SIG-M5 treated with dmso at 0.1 percent for 504 hours (cell line): ENCODE measurements at regions not wholly inside any gene's neighbourhood (a gene's known extent, or its start where the extent isn't known, plus 50 kb on each side); places are given as distances from the start of the nearest gene placed in this dataset.

Source experiments
- DNase-seq: peaks from one replicate; lab custom pipeline; 2025; ENCODE audit not compliant: unreplicated experiment; lab: John Stamatoyannopoulos, UW

DNA sequence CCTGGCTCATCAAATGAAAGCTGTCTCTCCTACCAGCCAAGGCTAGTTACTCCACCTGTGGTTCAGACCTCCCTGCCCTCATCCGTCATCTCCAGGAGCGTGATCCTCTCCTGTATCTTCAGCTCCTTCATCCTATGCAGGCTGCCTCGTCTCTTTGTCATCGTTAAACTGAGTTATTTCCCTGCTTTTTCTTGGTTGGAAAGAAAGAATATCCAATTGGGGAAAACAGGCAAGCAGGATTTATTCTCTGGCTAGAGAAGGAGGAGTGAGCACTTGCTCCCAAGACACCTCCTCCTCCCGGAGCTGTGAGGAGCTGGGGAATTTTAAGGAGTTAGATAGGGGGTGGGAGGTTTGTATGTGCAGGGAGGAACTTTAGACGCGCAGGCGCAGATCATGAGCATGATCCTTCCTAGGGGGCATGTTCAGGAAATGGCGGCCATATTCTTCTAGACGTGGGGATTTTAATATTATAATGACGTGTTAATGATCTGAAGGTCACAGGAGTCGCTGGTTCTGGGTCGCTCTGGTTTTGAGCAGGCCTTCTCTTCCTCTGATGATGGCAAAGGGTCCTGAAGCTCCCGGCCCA is 156.4 kb upstream of the KL start:
- DNase-seq: no peak

DNA sequence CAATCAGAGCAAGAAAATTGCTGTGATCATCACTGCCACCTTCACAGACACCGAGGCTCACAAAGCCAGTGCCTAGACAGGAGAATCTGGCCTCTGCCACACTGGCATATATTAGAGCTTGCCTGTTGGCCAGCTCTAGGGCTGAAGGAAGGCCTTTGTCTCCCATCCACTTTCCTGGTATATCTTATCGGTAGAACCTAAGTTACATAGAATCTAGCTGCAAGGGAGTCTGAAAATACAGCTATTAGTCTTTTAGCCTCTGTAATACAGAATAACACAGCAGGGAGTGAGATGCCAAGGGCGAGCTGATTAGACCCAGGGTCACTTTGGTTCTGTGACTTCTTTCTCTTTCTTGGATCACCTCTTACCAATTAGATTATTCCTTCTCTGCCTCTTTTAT is 154.9 kb upstream of the KL start:
- no peak for DNase-seq

DNA sequence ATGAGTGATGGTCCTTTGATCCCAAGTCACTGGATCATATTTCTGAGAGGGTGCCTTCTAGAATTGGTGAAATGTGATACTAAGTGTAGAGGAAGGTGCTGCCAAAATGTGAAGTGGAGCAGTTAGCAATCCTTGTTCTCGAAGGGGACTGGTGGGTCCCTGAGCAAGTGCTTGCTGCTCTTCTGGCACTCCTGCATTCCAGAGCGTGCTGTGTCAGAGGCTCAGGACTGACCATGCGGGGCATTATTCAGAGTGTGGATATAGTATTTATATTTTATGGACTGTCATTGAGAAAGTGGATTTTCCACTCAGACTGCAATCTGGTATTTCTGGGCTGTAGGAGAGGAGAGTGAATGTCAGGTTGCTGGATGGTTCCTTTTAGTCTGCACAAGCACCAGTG is 152.6 kb upstream of the KL start:
- no peak for DNase-seq

DNA sequence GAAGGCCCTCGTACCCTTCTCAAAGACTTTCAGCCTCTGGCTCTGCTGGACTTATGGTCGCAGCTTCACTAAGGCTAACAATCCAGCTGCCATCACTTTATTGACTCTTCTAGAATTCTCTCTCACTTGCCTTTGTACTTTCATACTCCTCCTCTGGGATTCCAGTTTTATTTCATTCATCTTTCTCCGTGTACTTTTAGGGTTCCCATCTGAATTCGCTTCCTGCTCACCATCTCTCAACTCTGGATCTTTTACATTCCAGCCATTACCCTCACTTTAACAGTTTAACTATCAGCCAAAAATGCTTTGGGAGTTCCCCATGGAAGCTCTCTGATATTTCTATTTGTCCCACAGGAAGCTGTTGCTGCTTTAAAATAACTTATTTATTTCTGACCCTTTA is 149.3 kb upstream of the KL start:
- no peak for DNase-seq

DNA sequence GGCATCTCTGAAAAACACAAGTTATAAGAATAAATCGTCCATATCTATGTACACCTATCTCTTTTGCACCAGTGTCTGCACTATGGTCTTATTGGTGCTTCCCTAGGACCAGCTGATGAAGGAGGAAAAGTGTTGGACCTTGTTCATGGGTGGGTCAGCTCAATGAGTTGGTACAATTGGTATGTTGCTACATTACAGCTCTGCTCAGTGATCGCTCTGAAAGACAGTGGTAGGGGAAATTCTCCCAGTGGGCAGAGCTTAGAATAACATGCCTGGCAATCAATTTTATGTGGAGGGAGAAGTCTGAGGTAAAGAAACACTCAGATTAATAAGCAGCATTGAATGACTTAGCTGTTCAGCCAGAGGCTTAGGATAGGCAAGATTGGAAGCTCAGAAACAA is 138.7 kb upstream of the KL start:
- DNase-seq: no peak

DNA sequence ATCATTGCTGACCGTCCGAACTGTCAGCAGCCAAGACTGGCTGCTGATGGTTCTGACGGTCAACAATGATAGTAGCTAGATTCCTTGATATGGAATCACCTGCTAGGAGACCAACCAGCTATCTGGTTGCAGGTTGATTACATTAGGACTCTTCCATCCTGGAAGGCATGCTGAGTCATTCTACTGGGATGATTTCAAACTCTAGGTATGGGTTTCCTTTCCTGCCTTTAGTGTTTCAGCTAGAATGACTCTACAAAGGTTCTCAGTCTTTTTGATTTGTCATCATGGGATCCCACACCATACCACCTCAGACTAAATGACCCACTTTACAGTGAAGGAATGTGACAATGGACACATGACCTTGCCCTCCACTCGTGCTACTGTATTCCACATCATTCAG is 138.1 kb upstream of the KL start:
- DNase-seq: no peak

DNA sequence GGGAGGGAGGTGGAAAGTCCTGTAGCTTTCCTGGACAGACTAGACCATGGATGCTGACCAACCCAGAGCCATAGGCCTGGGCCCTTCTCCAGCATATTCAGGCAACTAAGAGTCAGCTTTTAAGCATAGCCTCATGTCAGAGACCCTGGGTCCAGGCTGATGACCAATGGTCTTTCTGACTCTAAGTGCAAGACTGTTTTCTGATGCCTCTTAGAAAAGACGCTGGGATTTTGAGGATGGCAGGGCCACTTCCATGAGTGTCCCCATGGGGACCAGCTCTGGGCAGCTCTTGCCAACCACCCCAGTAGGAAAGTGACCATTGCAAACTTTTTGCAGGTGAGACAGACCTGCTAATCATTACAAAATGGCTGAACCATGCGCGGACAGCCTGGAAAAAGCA is 135.6 kb upstream of the KL start:
- DNase-seq: no peak

DNA sequence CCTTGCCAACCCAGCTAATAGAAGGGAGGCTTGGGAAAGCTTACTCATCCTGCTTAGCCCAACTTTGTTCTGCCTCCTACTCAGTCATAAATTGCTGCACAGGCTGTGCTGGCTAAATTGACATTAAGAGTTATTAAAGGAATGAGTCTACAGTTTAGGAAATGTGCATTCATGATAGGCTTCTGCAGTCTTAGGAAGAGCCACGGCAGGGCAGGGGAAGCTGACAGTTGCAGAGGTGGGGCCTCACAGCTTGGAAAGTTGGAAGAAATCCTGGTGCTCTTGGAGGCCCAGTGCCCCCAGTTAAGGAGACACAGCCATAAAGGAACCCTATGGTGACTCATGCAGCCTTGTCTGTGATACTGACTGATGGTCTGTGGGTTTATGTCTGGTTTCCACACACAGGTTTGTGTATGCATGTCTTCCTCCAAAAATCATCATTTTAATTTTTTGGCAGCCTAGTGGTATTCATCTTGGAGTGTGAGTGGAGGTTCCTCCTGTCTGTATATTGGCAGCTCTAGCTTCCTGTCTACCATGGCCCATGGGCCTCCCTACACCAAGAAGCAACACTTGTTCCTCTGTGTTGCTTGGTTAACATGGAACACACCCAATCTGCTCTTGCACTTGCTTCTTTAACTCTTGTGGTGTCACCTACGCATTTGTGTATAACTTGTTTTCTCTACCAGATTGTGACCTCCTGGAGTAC is 135.0 kb upstream of the KL start:
- peak; percentile 41 for DNase-seq

DNA sequence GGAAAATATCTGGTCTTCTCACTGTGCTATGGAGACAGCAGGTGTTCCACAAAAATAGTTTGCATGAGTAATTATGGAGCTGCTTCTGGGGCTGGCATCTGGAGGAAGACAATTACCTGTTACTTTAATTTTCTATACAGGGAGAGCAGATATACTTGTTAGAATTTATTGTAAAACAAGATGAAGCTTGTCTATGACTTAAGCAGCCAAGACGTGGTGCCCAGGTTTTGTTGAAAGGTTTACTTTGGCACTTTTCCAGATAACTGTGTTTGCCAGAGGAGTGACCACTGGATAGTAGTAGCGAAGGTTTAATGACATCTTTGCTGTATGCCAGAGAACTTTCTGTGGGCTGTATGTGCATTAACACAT is 134.5 kb upstream of the KL start:
- DNase-seq: no peak

DNA sequence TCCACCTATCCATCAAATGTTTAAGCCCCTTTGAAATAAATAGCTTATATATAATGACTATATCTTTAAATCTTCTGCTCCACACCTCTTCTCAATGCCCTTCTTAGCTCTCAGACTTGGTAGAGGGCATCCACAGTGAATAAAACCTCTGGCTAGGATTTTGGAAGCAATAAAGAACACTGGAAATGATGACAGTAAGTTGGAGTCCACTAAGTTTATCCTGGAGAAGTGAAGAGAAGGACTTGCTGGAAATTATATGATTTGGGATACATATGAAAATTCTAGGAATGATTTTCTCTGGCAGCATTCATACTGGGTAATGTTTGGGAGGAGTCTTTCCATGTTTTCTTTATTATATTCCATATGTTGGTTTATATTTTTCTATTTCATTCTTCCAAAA is 133.5 kb upstream of the KL start:
- DNase-seq: no peak

DNA sequence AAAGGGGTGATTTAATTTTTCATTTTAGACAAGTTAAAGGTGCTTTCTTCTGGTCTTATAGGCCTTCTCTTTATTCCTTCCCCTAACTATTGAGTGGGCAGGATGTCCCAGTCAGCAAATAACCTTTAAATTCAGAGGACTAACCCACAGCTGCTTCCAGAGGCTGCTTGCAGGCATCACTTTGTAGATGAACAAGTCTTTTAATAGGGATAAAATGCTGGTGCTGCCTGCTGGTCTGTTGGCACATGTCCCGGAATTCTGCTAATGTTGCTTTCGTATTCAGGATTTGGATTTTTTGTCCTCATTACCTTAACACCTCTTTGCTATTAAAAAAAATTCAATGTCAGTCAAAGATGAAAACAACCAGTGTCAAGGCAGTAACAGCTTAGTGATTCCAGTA is 132.7 kb upstream of the KL start:
- no peak for DNase-seq

DNA sequence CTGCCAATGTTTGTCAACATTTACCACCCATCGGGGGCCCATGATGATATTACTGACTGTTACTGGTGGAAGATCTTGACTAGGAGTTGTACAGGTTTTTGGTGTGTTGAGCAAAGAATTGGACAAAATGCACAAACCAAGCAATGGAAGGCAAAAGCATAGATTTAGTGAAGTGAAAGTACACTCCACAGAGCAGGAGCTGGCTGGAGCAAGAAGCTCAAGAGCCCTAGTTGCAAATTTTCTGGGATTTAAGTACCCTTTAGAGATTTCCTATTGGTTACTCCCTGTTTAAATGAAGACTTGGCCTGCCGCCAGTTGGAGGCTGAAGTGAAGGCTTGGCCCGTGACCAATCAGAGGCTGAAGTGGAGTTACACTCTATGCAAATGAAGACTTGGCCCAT is 128.6 kb upstream of the KL start:
- DNase-seq: no peak

DNA sequence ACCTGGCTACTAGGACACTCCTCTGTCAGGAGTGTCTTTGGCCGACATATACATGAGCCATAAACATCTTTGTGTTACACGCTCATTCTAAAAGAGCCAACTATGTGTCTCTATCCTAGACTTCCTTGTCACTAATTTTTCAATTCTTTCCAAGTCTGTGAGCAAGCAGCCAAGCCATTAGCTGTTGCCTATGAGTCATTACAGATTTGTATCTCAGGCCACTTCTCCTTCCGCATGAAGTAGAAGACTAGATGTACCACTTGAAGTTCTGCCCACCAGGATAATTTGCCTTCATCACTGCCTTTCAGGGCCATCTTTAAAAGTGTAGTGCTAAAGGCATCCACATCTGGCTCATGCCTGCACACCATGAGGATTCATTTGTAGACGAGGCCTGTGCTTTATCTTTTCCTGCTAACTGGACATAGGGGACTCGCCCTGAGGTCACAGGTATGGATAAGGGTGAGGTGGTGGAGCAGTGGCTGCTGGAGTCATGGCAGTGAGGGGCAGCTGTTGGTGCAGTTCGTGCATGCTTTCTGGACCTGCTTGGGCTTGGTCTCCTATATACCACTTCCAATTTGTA is 126.1 kb upstream of the KL start:
- DNase-seq: peak; percentile 49

DNA sequence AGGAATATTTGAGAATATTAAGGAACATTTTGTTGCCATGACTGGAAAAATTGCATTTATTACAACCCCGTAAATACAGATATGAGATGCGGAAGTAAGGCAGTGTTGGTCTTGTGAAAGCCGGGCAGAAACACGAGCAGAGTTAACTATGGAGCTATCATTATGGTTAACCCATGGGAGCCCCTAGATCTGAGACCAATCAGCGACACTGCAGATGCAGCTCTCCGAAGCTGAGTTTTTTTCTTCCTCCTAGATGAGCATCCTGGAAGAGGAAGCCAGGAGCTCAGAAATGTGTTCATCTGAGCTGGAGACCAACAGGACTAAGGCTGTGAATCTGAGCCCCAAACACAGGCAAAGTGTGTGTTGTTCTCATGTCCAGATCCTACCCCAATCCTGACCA is 123.0 kb upstream of the KL start:
- DNase-seq: no peak

DNA sequence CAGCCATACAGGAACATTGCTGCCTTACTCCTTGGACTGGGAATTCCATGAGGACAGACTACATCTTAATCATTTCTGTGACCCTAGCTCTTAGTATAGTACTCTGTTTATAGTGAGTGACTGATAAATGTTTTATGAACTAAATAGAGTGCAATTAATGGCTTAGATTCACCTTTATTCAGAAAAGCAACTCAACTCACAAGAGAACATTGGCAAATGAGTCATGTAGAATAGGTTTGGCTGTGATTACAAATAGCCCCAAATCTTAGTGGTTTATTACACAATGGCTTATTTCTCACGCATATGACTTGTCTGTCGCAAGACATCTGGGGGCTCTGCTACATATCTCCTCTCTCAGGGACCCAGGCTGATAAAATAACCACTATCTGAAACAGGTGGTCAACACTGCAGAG is 121.6 kb upstream of the KL start:
- DNase-seq: peak; percentile 94

DNA sequence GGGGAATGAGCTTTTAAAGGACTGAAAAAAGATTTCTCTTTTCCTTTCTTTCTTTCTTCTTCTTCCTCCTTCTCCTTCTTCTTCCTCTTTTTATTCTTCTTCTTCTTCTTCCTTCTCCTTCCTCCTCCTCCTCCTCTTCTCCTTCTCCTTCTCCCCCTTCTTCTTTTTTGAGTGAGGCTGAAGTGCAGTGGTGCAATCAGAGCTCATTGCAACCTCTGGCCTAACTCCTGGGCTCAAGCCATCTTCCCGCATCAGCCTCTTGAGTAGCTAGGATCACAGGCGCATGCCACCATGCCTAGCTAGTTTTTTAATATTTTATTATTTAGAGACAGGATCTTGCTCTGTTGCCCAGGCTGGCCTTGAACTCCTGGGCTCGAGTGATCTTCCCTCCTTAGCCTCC is 120.9 kb upstream of the KL start:
- peak; percentile 82 for DNase-seq

DNA sequence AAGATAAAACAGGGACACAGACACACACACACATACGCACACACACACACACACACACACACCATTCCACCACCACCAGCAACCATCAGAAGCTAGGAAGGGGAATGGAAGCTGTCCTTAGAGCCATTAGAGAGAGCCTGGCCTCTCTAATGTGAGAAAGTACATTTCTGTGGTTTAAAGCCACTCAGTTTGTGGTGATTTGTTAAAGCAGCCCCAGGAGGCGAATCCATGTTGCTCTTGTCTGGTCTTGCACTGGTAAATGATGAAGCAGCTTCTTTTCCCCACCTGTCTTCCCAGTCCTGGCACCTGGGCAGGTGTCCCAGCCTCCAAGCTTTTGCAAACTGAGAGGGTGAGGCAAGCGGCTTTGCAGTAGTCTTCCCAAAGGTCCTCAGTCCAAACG is 118.9 kb upstream of the KL start:
- no peak for DNase-seq

DNA sequence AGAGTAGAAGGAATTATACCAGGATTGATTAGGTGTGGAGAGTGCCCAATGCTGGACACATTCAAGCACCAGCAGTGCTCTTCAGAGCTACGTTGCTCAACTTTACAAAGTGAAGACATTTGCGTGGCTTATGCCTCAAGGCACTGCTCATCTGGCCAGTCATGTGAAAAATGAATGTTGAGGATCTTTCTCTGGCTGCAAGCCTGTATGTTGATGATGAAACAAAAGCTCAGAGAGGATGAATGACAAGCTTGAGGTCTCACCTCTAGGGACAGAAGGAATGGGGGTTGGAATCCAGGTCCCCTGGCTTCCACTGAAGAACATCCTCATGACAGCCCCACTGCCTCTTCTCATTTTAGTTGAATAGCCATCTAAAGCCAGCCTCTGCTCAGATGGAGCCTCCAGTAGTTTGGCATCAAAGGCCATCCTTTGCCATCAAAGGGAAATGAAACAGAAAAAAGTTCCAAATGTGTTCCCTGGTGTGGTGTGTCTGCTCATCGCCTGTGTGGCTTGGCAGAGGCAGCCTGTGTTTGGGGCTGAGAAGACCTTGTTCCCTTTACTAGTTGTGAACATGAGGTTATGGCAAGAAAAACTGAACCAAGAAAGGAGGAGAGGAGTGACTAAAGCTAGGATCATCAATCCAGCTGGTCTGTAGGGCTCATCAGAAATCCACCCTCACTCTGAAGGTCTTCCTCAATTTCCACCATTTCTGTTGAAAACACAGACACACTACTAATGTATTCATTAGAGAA is 114.0 kb upstream of the KL start:
- DNase-seq: peak; percentile 35

DNA sequence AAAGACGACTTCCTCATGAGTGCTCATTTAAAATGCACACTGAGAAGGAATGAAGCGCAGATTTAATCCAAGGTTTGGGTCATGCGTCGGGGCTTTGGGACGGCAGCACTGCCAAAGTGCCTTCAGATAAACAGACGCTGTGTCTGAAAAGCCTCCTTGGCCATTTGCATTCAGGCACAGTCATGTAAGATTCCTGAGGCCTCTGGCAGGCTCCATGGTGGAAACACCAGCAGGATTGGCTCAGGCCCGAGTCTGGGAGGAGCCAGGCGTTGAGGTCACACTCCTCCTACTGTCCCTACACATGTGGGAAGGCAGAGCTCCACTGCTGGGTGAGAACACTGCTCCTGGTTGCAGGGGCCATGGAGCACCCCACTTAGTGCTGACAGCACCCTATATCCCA is 113.3 kb upstream of the KL start:
- no peak for DNase-seq

DNA sequence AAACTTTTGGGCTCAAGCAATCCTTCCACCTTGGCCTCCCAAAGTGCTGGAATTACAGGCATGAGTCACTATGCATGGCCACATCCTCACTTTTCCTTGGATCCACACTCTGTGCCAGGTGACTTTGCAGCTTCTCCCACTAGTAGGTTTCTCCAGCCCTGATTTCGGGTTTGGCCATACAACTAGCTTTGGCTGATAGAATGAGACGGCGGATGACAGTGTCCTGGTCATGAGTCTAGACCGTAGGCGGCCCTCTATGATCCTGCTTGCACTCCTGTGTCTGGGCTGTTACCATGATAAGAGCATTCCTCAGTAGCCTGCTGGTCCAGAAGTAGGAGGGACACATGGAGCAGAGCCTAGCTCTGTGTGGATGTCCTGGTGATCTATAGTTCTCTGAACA is 112.5 kb upstream of the KL start:
- no peak for DNase-seq

DNA sequence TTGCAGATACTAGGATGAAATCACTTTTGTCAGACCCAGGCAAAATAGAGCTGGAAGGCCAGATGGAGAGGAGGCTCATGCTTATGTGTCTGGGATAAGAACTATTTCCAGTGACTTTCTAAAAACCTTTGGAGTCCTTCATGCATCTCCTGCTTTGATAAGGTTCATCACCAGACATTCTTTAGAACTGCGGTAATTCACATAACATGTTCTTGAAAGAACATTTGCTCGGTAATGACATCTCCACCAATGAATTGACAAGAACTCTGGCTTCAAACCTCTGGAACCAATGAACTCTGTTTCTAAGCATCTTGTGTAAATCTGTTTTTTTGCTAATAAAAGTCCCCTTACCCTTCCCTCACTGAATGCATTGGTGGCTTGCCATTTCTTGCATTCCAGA is 112.0 kb upstream of the KL start:
- no peak for DNase-seq
